Ammon's horn (tissue), 1 donor: ENCODE measurements at regions not wholly inside any gene's neighbourhood (a gene's known extent, or its start where the extent isn't known, plus 50 kb on each side); places are given as distances from the start of the nearest gene placed in this dataset.
"Not testable (repeated sequence)": the region's sequence is repeated elsewhere in the genome, so short reads cannot be mapped to it uniquely, and the experiment has no call there.

Experiments
- DNase-seq: peaks from one replicate; pipeline ENCODE4 v3.0.0-alpha.2; 2016; ENCODE audit warnings: low spot score

DNA sequence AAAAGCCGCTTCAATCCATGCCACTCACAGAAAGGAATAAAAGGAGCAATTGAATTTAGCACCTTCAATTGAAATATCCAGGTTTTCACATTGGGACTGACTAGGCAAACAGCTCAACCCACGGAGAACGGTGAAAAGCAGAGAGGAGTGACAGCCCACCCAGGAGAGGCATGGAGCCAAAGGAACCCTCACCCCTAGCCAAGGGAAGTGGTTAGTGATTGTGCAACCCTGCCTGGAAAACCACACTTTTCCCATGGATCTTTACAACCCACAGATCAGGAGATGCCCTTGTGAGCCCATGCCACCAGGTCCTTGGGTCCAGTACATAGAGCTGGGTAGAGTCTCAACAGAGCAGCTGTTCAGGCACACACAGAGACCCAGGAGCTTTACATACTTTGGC lies 911.8 kb downstream of the EPHA7 start:
- DNase-seq, result no peak

DNA sequence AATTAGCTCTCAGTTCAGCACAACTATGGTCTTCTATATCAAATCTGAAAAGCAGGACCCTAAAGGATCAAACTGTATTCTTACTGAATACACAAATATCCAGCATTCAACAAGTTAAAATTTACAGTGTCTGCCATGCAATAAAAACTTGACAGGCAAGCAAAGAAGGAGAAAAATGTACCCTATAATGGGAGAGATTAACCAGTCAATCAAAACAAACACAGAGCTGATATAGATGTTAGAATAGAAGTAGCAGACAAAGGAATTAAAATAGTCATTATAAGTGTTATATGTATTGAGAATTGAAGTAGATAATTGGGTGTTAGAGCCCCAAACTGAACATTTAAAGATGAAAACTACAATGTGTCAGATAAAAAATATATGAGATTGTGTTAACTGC lies 914.9 kb downstream of the EPHA7 start:
- no peak for DNase-seq

DNA sequence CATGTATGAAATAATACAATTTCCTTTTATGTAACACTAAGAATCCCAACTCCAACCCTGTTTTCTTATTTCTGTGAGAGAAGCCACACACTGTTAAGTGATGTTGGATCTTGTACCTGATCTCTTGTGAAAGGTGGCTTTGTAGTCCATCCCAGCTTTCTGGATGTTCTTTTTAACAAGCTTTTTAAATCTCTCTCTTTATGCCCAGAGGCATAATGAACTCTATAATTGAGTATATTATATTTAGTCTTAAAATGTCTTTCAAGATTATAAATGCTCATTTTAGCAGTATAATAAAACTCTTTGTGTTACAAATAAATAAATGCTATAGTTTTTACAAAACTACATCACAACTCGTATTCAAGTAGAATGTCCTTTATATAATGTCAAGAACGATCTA lies 922.1 kb downstream of the EPHA7 start:
- DNase-seq, result no peak

DNA sequence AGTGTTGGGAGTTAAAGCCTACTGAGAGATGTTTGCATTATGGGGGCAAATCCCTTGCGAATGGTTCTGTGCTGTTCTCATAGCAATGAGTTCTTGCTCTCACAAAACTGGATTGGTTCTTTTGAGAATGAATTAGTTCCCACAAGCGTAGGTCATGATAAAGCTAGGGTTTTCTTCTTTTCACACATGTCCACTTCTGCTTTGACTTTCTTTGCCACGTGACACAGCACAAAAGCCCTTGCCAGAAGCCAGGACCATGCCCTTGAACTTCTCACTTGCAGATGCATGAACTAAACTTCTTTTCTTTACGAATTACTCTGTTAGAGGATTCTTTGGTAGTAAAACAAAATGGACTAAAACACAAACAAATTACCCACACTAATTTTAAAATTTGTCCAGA lies 922.8 kb downstream of the EPHA7 start:
- DNase-seq, result no peak

DNA sequence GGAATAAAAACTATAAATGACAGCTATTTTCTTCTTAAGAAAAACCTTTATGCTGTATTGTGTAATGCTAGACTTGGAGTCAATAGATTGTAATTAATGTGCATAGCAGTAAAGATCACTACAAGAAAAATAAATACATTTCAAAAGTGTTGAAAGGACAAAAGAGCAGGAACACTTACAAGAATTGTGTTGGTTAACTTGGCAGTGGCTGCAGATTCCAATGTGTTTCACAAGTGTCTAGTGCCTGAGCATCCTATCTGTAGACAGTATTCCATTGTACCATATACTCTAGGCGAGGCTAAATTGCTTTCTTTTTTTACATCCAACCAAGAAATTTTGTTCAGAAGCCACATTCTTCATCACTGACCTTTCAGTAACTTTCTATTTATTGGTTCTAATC lies 924.1 kb downstream of the EPHA7 start:
- no peak for DNase-seq

DNA sequence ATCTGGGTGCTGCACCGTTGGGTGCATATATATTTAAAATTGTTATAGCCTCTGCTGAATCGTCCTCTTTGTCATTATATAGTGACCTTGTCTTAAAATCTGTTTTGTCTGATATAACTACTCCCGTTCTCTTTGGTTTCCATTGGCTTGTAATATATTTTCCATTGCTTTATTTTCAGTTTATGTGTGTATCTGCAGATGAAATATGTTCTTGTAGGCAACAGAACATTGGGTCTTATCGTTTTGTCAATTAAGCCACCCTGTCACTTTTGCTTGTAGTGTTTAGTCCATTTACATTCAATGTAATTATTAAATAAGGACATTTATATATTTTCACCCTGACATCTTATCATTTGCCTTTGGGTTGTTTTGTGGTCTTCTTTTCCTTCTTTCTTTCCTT lies 933.9 kb downstream of the EPHA7 start:
- DNase-seq, result no peak

DNA sequence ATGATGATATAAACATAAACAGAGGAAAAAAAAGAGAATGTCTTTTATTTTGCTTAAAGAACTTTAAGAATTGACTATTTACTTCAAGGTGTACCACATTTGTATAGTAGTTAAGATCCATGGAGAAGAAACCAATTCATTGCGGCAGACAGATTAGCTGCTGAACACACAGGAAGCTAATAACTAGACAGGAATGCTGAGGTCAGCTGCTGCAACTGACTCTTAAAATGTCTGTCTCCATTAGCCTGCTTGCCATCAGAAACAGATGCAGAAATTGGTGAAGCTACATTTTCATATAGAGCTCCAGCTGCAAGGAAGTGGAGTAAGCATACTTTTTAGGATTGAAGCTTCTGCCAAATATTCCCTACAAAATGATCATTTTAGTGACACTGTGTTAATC lies 939.5 kb downstream of the EPHA7 start:
- no peak for DNase-seq

DNA sequence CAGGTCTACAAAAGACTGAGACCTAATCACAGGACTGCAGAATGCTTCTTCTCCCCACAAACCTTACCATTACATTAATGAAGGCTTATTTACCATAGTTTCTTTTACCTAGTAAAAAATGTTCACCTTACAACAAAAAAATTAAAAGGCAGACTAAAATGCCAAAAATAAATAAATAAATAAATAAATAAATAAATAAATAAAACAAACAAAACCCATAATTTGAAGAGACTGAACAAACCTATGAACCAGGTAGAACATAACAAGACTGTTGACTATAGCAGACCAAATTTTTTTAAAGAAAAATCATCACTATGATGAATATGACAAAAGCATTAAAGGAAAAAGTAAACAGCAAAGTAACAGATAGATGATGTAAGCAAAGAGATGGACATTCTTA lies 946.3 kb downstream of the EPHA7 start:
- DNase-seq, result no peak

DNA sequence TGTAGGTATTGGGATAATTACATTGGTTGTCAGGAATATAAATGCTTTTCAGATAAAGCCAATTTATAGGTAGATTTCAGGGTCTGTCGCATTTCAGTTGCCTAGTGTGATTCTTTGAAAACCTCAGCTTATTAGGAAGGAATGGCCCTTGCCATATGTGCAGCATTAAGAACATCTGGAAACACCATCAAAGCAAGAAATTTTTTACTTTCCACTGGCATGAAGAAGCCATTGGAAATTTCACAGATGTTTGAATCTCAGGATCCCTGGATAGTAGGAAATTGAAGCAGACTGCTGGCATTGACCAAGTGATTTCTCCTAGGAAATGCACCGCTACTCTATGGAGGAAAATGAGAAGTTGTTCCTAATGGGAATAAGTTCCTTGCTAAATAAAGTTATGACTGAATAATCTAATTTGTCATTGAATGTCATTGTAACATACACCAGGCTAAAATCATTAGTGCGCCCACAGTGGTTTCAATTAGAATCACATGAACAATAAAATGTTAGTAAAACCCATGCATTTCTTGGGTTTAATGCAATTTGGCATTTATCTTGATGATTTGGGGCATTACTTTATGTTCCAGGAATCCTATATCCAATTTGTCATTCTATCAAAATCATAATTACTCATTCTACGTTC lies 950.1 kb downstream of the EPHA7 start:
- DNase-seq, result no peak

DNA sequence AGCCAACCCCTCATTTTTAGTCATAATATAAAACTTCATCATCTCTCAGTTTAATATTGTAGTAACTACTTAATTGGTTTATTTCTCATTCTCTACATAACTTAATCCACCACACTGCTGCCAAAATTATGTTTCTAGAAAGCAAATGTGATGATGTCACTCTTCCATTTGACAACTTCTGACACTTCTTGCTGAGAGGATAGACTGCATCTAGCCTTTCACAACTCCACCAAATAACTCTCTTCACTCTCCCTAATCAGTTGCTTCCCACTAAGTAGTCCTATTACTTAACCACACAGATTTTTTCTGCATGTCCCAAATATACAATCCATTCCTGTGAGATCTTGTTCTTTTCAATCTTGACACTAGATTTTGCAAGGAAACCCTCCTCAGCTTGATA lies 951.3 kb downstream of the EPHA7 start:
- no peak for DNase-seq

DNA sequence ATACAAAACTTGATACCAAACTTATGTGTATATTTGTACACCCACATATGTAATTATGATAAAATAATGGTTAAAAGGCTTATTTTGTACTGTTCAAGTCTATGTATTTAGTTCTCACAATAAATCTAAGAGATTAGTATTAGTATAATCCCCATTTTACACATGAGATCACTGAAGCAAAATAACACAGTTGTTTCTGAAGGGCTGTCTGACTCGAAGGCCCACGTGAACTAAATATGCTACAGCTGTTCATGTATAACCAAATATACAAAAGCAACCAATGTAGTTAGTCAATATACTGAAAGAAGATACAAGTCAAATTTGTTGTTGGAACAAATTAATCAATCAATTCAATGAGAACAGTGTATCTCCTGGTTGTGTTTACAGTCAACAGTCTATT lies 959.2 kb downstream of the EPHA7 start:
- no peak for DNase-seq

DNA sequence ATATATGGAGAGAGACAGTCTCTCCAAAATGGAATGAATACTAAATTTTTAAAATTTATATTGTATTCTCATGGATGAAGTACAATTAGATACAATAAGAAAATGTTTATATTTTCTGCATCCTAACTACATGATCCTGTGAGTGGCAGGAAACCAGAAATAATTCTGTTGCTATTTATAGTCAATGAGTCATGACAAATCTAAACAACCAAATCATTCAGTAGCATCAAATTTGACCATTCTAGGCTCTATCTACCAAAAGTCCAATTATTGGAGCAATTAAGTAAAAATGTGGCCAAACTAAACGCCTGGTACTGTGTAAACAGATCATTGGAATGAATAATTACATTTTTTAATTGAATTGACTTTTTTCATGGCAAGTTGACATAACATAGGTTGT lies 959.8 kb downstream of the EPHA7 start:
- DNase-seq, result no peak

DNA sequence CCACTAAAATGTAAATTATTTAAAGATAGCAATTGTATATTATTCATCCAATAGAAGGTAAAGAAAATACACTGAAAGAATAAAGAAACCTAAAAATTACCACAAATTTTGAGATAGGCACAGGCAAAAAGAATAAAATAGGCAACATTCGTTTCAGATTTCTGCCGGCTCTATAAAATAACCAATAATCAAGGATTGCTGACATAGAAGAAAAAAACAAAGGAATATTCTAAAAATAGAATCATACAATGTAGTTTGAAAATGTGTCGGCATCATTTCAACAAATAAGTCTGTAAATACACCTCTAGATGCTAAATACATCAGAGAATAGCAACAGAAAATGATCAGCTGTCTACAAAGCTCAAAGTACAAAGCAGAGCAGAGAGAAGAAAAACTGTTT lies 973.3 kb downstream of the EPHA7 start:
- no peak for DNase-seq

DNA sequence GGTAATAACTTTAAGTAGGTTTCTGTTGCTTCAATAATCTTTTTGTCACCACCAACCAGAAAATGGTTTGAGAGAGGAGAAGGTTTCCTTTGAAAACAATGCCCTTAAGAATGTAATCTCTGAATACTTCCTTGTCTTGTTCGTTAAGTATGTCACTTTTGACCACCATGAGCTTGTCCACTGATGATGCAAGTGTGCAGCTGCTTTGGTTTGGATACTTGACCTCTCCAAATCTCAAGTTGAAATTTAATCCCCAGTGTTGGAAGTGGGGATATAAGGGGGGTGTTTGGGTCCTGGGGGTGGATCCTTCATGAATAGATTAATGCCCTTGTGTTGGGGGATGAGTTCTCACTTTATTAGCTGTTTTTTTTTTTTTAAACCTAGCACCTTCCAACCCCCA lies 985.4 kb downstream of the EPHA7 start:
- DNase-seq, result no peak

DNA sequence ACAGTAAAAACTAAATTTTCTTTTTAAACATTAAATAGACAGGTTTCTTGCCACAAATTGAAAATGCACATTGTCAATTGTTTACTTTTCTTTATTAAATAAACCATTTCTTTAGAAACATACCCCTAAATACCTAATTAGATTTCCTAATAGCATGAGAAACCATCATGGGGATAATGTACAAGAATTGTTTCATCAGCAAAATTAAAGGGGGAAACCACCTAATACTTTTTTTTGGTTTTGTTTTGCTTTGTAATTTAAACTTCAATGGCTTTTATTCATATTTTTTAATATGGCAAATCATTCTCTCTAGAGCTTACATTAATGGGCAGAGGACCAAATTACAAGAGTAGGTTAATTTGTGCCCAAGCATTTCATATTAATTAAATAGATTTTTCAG lies 987.9 kb downstream of the EPHA7 start:
- no peak for DNase-seq

DNA sequence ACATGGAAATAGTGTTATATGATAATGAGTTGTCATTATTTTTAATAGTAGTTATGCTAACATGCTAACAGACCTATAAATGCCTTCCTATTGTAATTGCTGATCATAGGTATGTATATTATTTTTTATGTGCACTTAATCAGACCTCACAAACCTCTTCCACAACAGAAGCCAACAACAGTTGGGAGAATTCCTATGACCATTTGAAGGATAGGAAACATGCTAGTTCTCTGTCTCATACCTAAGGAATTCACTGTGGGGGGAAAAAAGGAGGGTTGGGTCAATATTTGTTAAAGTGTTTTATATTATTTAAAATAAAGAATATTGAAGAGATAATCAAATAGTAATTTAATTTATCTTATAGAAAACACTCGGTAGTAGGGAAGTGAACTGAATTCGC lies 990.9 kb downstream of the EPHA7 start:
- no peak for DNase-seq

DNA sequence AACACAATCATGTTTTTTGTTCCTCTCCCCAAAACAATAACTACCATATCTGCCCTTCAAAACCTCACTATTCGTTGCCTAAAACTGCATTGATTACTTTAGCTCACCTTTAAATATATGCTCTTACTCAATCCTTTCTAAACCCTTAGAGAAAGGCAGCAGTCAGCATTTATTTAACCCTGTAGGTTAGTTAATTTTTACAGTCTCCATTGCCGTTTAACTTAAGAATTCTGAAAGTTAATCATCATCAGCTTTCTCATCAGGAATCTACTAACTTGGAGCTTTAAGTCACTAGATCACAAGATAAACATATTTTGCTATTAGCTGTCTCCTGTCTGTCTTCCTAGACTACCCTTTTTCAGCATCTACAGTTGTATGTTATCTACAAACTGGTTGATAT lies 991.9 kb downstream of the EPHA7 start:
- DNase-seq, result no peak

DNA sequence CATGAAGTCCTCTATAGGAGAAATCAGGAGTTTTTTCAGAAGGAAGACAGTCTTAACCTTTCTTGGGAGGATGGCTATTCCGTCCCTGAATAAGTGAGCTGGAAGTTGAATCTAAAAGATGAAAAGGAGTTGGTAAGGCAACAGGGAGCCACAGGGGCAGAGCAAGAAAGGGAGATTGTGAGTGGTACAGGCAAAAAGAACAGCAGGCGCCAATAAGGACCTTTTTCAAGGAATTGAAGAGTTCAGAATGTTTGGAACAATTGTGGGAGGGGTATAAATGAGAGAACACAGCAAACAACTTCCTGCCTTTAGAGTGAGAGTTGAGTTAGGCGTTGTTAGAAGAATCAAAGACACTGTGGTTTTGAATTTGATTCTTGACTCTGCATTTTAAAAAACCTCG lies 1003.7 kb downstream of the EPHA7 start:
- no peak for DNase-seq

DNA sequence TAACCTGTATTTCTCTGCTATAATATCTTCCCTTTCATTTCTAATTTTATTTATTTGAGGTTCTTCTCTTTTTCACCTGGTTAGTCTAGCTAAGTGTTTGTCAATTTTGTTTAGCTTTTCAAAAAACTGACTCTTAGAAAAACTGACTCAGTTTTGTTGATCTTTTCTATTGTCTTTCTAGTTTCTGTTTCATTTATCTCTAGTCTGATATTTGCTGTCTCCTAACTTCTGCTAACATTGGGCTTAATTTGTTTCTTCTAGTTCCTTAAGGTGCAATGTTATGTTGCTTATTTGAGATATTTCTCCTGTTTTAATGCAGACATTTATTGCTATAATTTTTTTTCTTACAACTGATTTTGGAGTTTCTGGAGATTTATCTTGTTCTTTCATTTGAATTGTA lies 1011.0 kb downstream of the EPHA7 start:
- DNase-seq, result no peak

DNA sequence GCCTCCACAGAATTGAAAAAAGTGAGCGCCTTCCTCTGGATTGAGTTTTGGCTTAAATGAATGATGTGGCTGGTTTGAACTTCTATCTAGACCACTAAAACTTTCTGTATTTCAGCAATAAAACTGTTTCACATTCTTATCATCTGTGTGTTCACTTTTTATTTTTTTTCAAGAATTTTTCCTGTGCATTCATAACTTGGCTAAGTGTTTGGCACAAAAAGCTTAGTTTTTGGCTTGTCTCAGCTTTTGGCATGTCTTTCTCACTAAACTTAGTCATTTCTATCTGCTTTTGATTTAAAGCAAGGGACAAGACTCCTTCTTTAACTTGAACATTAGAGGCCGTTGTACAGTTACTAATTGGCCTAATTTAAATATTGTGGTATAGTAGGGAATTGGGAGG lies 1015.1 kb downstream of the EPHA7 start:
- no peak for DNase-seq

DNA sequence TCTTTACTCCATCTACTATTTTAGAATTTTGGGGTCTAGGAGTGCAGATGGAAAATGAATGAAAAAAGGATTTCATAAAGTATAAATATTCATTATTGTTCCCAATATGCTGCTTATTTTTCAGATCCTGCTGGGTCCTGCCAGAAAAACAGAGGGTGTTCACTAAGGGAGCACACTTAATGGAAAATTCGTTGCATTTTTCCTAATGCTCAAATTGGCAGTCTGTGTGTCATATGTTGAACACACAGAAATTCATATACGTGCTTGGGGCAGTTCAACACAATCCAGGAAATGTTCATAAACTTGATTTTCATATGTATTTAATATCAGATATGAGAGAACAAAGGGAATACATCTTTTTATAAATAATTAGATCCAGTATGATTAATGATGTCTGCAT lies 1019.4 kb downstream of the EPHA7 start:
- no peak for DNase-seq

DNA sequence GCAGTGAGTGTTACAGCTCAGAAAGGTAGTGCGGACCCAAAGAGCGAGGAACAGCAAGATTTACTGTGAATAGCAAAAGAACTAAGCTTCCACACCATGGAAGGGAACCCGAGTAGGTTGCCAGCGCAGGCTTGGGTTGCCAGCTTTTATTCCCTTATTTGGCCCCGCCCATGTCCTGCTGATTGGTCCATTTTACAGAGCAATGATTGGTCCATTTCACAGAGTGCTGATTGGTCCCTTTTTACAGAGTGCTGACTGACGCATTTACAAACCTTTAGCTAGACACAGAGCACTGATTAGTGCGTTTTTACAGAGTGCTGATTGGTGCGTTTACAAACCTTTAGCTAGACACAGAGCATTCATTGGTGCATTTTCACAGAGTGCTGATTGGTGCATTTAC lies 1030.7 kb downstream of the EPHA7 start:
- DNase-seq, result not testable (repeated sequence)

DNA sequence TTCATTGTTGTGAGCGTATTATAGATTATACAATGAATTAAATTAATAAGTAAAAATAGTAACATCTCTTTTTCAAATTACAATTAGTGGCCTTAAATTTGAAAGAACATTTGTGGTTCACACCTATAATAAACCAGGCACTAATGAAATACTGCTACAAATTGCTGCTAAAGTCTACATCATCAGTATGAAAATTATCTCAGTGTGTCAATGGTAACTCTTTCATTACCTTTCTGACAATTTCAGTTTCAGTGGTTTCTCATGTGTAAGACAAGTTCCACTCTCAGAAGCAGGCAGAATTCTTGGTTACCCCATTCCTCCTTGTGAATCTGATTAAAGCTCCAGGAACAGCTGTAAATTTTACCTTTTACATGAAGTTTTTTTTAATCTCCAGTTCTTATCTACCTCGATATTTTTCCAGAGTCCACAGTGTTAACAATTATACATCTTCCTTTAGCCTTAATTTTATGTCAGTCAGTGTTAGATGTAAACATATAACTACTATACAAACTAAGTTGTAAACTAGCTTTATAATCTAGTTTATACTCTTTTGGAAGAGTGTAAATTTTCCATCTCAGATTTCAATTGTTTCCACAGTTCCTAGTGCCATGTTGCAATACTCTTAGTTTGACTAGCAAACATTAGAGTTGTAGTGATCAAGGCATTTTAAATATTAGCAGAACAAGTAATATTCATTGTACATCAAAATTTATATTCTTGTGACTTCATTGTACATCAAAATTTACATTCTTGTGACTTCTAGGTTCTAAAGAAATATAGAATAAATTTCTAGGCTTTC lies 1038.4 kb downstream of the EPHA7 start:
- no peak for DNase-seq

DNA sequence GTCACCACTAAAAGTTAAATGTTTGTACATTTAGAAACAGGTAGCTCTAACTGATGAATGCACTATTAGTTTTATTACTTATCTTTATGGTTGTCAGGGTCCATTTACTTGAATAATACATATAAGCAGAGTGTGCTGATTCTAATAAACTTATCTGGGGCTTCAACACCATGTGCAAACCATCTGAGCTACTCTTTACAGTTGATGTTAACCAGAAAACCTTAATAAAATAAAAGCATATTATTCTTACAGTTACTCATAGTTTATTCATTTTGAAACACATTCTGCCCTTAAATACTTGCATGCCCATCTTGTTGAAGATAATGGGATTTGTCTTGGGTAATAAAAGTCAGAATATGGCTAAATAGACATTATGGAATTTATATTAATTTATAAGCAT lies 1042.2 kb downstream of the EPHA7 start:
- DNase-seq, result no peak
